BLaER1 (cell line): ENCODE measurements at regions not wholly inside any gene's neighbourhood (a gene's known extent, or its start where the extent isn't known, plus 50 kb on each side); places are given as distances from the start of the nearest gene placed in this dataset.

Experiments used
- H3K27ac ChIP-seq: shearing (Covaris generic); formaldehyde crosslinking; 2 replicates; pipeline ENCODE4 v1.8.1; 2022
- H3K27me3 ChIP-seq: shearing (Covaris generic); formaldehyde crosslinking; 2 replicates; pipeline ENCODE4 v1.8.1; 2022
- H3K36me3 ChIP-seq: shearing (Covaris generic); formaldehyde crosslinking; 2 replicates; pipeline ENCODE4 v1.8.1; 2022
- H3K4me1 ChIP-seq: shearing (Covaris generic); formaldehyde crosslinking; 2 replicates; pipeline ENCODE4 v1.8.1; 2022
- H3K4me2 ChIP-seq: shearing (Covaris generic); formaldehyde crosslinking; 2 replicates; pipeline ENCODE4 v1.8.1; 2022
- H3K4me3 ChIP-seq: shearing (Covaris generic); formaldehyde crosslinking; 2 replicates; pipeline ENCODE4 v1.8.1; 2022
- H3K9ac ChIP-seq: shearing (Covaris generic); formaldehyde crosslinking; 2 replicates; pipeline ENCODE4 v1.8.1; 2022
- H3K9me3 ChIP-seq: shearing (Covaris generic); formaldehyde crosslinking; 2 replicates; pipeline ENCODE4 v1.8.1; 2022
- H4K20me1 ChIP-seq: shearing (Covaris generic); formaldehyde crosslinking; 2 replicates; pipeline ENCODE4 v1.8.1; 2022
- Cebpa-rat ChIP-seq: shearing (Covaris generic); IDR thresholded peaks from 2 replicates; pipeline ENCODE4 v1.8.1; 2022

DNA sequence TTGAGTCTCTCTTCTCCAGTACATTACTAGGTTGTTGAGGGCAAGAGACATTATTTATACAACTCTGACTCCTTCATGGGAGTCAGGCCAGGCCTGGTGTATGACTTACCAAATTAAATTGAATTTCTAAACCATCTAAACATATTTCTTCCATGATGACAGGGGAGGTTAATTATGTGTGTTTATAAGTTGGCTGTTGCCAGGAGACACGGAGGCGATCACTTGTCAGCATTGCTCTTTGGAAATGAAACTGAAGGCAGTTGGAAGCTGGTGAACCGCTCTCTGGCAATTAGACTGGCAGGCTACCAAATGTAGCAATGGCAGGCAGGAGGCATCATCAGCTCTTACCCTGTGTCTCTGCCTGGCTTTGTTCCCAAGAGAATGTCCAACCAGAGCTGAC is 241.4 kb downstream of the KCNS3 start:
- Histone ChIP-seq H3K36me3 (no peaks in the 10 kb centered on the region), H3K27me3 (no peaks in the 10 kb centered on the region), H3K4me1 (peaks cover 5% of the 10 kb centered on the region; the same call in 1 of the 2 replicates), H3K4me2 (no peak overlapping the region), H3K27ac (no peak overlapping the region), H3K9ac (no peak overlapping the region), H4K20me1 (no peaks in the 10 kb centered on the region), H3K9me3 (peaks cover 10% of the 10 kb centered on the region), H3K4me3 (no peak overlapping the region)
- TF ChIP-seq Cebpa-rat = no peak

DNA sequence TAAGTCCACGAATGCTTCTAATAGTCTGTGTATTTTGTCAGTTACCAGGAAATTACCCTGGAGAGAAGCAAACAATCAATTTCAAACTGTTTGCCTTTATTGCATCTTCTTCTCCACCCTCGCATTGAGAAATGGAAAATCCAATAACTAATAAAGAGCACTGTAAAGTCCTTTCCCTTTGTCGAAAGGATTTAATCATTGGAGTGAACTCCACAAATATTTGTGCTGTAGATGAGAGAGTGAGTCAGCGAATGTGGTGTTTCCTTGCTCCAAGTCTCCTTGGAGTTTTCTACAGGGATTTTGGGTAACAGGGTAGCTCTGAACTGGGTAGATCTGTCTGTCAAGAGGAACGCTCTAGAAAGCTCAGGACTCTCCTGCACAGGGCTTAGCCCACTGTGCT is 240.2 kb downstream of the KCNS3 start:
- no peak overlapping the region for H3K4me2 ChIP-seq
- TF ChIP-seq Cebpa-rat = no peak
- H3K27ac ChIP-seq = no peak overlapping the region
- no peaks in the 10 kb centered on the region for H3K27me3 ChIP-seq
- H3K9me3 ChIP-seq = peaks cover 22% of the 10 kb centered on the region
- H3K4me3 ChIP-seq = no peak overlapping the region
- no peaks in the 10 kb centered on the region for H4K20me1 ChIP-seq
- no peaks in the 10 kb centered on the region for H3K36me3 ChIP-seq
- H3K9ac ChIP-seq = no peak overlapping the region
- H3K4me1 ChIP-seq = peaks cover 5% of the 10 kb centered on the region; the same call in 1 of the 2 replicates

DNA sequence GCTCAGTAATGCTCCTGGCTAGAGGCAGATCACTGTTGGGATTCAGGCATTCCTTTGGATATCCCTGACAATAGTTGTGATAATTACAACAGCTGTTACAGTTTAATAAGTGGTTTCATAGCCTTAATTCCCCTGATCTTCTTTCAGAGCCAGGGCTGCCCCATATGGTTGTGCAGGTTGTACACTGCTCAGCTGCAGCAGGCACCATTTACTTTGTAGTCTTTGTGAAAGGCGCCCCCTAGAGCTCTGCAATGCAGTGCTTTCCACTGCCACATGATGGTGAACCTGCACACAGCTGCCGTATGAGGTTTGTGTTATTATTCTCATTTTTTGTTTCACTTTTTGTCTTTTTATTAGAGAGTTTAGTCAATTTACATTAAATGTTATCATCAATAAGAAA is 239.1 kb downstream of the KCNS3 start:
- no peaks in the 10 kb centered on the region for H3K36me3 ChIP-seq
- H3K9ac ChIP-seq = no peak overlapping the region
- H4K20me1 ChIP-seq = no peaks in the 10 kb centered on the region
- H3K4me1 ChIP-seq = no peaks in the 10 kb centered on the region
- peaks cover 22% of the 10 kb centered on the region for H3K9me3 ChIP-seq
- no peaks in the 10 kb centered on the region for H3K27me3 ChIP-seq
- H3K4me3 ChIP-seq = no peak overlapping the region
- no peak overlapping the region for H3K4me2 ChIP-seq
- TF ChIP-seq Cebpa-rat = no peak
- H3K27ac ChIP-seq = no peak overlapping the region

DNA sequence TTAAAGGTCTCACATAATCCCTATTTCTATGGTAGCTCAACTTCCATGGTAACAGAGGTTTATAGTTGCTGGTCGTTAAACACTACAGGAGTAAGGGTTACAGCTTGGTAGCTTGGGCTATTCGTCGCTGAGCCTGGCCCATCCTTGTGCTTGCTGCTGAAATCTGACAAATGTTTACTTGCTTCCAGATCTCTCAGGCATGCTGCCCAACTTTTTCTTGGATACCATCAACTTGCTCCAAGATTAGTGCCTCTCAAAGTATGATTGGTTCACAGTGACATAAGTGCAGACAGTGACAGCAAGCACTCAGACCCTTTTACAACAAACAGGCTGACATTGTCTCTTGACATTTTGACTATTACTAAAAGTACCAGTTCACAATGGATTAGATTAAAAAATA is 231.8 kb downstream of the KCNS3 start:
- peaks cover 16% of the 10 kb centered on the region for H3K9me3 ChIP-seq
- no peaks in the 10 kb centered on the region for H4K20me1 ChIP-seq
- H3K36me3 ChIP-seq = no peaks in the 10 kb centered on the region
- TF ChIP-seq Cebpa-rat = no peak
- H3K9ac ChIP-seq = no peak overlapping the region
- no peak overlapping the region for H3K4me2 ChIP-seq
- no peaks in the 10 kb centered on the region for H3K27me3 ChIP-seq
- H3K4me3 ChIP-seq = no peak overlapping the region
- H3K27ac ChIP-seq = no peak overlapping the region
- no peaks in the 10 kb centered on the region for H3K4me1 ChIP-seq

DNA sequence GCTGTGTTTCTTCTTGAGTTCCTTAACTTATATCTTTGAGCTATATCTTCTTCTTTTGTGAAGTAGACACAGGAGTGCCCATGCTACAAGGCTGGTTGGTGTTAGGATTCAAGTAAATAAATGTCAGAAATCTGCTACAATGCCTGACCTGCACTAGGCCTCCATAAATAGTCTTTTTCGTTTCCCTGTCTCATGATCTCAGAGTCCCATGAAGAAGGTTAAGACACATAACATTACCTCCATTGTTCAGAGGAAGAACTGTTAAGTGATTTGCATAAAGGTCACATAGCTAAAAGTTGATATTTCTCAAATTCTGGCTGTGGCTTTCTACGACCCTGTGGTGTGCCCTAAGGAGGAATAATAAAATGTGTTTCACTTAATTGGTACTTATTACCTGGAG is 228.4 kb downstream of the KCNS3 start:
- Histone ChIP-seq H3K4me3 (no peak overlapping the region), H3K27ac (no peak overlapping the region), H3K9ac (no peak overlapping the region), H3K36me3 (no peaks in the 10 kb centered on the region), H4K20me1 (no peaks in the 10 kb centered on the region), H3K4me1 (no peaks in the 10 kb centered on the region), H3K27me3 (no peaks in the 10 kb centered on the region), H3K4me2 (no peak overlapping the region), H3K9me3 (no peaks in the 10 kb centered on the region)
- TF ChIP-seq Cebpa-rat = no peak

DNA sequence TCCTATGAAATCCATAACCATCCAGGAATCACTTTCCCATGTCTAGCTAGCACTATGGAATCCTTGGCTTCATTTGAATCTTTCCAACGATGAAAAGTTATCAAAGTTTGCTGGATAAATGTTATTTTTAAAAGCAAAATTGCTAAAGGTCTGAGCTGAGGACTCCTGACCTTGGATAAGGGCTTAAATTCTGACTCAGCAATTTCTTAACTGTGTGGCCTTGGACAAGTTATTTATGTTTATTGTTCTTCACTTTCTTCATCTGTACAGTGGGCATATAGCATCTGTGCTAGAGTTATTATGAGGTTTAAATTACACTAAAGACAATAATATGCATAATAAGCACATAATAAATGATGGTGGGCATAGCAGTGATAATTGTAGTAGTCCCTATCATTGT is 227.5 kb downstream of the KCNS3 start:
- no peaks in the 10 kb centered on the region for H3K9me3 ChIP-seq
- no peaks in the 10 kb centered on the region for H3K27me3 ChIP-seq
- no peak for TF ChIP-seq Cebpa-rat
- no peaks in the 10 kb centered on the region for H3K36me3 ChIP-seq
- no peaks in the 10 kb centered on the region for H3K4me1 ChIP-seq
- H4K20me1 ChIP-seq = no peaks in the 10 kb centered on the region
- no peak overlapping the region for H3K27ac ChIP-seq
- no peak overlapping the region for H3K9ac ChIP-seq
- H3K4me3 ChIP-seq = no peak overlapping the region
- H3K4me2 ChIP-seq = no peak overlapping the region

DNA sequence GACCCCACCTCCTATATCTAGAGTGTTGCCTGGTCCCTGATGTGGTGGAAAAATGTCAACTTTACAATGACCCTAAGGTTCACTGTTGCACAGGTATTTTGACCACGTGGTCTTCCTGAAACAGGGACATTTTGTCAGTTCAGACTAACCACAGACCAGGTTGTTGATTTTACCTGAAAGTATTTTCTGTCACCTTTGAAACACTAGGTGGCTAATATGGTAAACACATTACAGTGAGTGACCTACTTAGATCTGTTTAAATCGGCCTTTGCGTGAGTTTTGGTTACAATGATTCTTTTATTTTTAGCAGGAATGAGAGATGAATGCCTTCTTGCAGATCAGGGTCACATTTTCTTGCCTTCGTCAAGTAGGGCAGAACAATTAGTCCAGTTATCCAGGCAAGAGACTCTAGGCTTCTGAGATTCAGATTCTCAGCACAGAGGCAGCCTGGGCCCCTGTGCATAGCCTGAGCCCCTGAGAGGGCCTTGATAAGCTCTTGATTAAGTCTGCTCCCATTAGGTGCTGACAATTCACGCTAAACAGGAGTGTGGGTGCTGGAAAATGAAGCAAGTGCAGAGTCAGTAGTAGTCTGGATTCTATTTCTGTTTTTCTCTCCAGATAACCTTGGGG is 226.2 kb downstream of the KCNS3 start:
- H3K4me3 ChIP-seq = no peak overlapping the region
- no peaks in the 10 kb centered on the region for H3K9me3 ChIP-seq
- no peaks in the 10 kb centered on the region for H3K27me3 ChIP-seq
- no peaks in the 10 kb centered on the region for H3K4me1 ChIP-seq
- TF ChIP-seq Cebpa-rat = no peak
- H3K27ac ChIP-seq = no peak overlapping the region
- H4K20me1 ChIP-seq = no peaks in the 10 kb centered on the region
- no peaks in the 10 kb centered on the region for H3K36me3 ChIP-seq
- no peak overlapping the region for H3K9ac ChIP-seq
- no peak overlapping the region for H3K4me2 ChIP-seq

DNA sequence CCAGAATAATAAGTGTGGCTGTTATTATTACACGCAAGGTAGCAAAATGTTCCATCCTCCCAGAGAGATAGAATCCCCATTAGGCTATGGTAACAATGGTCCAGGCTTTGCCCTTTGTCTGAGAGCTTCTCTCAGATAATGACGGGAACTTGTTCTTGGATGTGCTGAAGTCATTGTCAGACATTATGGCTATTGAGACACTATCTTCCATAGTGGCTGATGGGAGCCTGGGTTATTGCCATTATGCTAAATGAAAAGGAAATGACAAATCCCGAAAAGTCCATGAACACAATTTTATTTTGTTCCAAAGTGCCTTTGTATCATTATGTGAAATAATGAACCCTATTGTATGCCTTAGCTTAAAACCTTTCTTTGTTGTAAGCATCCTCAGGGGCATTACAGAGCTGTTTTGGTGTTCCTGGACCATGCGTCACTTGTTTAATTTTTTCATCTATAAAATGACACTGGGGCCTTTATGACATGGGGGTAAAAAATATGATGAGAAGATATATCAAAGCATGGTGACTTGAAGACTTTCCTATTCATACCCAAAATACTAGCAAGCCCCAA is 218.5 kb downstream of the KCNS3 start:
- H3K27ac ChIP-seq = no peak overlapping the region
- no peak overlapping the region for H3K9ac ChIP-seq
- no peak overlapping the region for H3K4me3 ChIP-seq
- H4K20me1 ChIP-seq = no peaks in the 10 kb centered on the region
- H3K9me3 ChIP-seq = no peaks in the 10 kb centered on the region
- no peak for TF ChIP-seq Cebpa-rat
- no peaks in the 10 kb centered on the region for H3K4me1 ChIP-seq
- no peak overlapping the region for H3K4me2 ChIP-seq
- no peaks in the 10 kb centered on the region for H3K36me3 ChIP-seq
- H3K27me3 ChIP-seq = no peaks in the 10 kb centered on the region

DNA sequence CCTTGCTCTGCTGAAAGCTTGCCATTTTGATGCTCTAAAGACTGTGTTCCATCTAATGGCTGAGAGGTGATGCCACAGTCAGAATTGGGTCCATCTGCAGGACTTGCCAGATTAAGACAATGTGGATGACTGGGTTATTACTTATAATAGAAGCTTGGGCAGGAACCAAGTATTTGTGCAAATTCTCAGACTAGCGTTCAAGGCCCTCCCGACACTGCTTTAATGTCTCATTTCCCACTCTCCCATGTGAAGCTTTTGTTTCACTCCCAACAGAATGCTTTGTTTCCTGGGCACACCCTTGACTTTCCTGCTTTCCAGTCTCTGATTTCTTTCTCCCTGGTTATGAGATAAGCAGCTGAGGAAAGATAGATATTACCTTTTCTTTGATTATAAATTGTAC is 215.8 kb downstream of the KCNS3 start:
- H3K4me1 ChIP-seq = no peaks in the 10 kb centered on the region
- H3K4me3 ChIP-seq = no peak overlapping the region
- no peak for TF ChIP-seq Cebpa-rat
- no peaks in the 10 kb centered on the region for H3K27me3 ChIP-seq
- H3K36me3 ChIP-seq = no peaks in the 10 kb centered on the region
- no peaks in the 10 kb centered on the region for H3K9me3 ChIP-seq
- no peak overlapping the region for H3K4me2 ChIP-seq
- no peak overlapping the region for H3K9ac ChIP-seq
- H3K27ac ChIP-seq = no peak overlapping the region
- H4K20me1 ChIP-seq = no peaks in the 10 kb centered on the region

DNA sequence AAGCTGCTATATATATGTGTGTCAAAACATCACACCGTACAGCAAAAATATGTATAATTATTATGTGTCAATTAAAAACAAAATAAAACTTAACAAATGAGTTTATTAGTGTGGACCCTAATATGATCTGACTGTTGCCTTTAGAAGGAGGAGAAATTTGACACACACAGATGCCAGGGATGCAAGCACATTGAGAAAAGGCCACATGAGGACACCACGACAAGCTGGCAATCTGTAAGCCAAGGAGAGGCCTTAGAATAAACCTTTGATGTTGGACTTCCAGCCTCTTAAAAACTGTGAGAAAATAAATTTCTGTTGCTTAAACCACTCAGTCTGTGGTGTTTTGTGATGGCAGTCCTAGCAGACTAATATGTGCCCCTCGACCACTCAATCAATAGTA is 214.7 kb downstream of the KCNS3 start:
- H3K4me2 ChIP-seq = no peak overlapping the region
- H3K4me1 ChIP-seq = no peaks in the 10 kb centered on the region
- H3K4me3 ChIP-seq = no peak overlapping the region
- no peak overlapping the region for H3K27ac ChIP-seq
- H3K36me3 ChIP-seq = no peaks in the 10 kb centered on the region
- H3K9me3 ChIP-seq = no peaks in the 10 kb centered on the region
- no peaks in the 10 kb centered on the region for H3K27me3 ChIP-seq
- no peaks in the 10 kb centered on the region for H4K20me1 ChIP-seq
- no peak for TF ChIP-seq Cebpa-rat
- no peak overlapping the region for H3K9ac ChIP-seq

DNA sequence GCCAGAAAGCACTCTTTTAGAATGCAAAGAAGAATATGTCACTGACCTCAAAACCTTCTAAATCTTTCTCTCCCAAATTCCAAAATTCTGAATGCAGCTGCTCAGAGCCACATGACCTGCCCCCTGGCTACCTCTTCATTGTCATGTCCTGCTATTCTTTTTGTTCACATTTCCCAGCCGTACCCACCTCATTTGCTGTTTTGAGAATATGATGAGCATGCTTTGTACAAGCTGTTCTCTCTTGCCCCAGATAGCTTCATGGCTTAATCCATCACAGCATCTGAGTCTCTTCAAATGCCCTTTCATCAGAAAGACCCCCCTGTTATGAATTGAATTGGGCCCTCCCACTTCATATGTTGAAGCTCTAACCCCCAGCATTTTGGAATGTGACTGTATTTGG is 214.3 kb downstream of the KCNS3 start:
- no peaks in the 10 kb centered on the region for H3K4me1 ChIP-seq
- no peak overlapping the region for H3K9ac ChIP-seq
- no peaks in the 10 kb centered on the region for H4K20me1 ChIP-seq
- no peak overlapping the region for H3K4me2 ChIP-seq
- H3K27ac ChIP-seq = no peak overlapping the region
- H3K9me3 ChIP-seq = no peaks in the 10 kb centered on the region
- TF ChIP-seq Cebpa-rat = no peak
- no peaks in the 10 kb centered on the region for H3K36me3 ChIP-seq
- H3K27me3 ChIP-seq = no peaks in the 10 kb centered on the region
- H3K4me3 ChIP-seq = no peak overlapping the region
